ENCODE measurements at regions not wholly inside any gene's neighbourhood (a gene's known extent, or its start where the extent isn't known, plus 50 kb on each side); places are given as distances from the start of the nearest gene placed in this dataset.

DNA sequence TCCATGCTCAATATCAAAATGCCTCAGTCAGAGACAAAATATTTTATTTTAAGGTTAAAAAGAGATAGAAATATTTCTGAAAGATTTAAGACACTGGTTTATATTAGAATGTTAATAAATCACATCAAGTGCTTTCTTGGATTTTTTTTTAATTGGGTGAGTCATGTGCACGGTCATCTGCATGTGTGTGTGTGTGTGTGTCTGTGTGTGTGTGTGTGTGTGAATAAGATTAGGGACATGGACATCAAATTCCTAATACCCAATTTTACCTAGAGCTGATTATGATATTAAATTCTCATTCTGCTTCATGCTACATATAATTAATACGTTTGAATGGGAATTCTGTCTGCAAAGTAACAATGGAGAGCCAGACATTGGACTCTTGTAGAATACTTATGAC, 122.9 kb downstream of the BASP1 start:
- CTCF ChIA-PET: no interaction called here
- no peaks in the 10 kb centered on the region for H3K27me3 ChIP-seq (ENCODE audit: control insufficient read depth, insufficient read depth, low read length)
- DNase-seq (ENCODE audit: low read depth, low spot score) (no peak), ATAC-seq (no peak)
- POLR2A ChIA-PET: no interaction called here
- no peaks in the 10 kb centered on the region for H3K36me3 ChIP-seq (ENCODE audit: control insufficient read depth, insufficient read depth, low read length)
- no TSS peak for BruUV-seq (replicated peaks)
- intact Hi-C loops (cut with micrococcal nuclease; ENCODE audit: unreplicated experiment): no loop called here
- in situ Hi-C loops (cut with HindIII; ENCODE audit: low pct_unique_long_range_greater_than_20kb, low sequenced_read_pairs): no loop called here
- TF ChIP-seq, protein P1, sequence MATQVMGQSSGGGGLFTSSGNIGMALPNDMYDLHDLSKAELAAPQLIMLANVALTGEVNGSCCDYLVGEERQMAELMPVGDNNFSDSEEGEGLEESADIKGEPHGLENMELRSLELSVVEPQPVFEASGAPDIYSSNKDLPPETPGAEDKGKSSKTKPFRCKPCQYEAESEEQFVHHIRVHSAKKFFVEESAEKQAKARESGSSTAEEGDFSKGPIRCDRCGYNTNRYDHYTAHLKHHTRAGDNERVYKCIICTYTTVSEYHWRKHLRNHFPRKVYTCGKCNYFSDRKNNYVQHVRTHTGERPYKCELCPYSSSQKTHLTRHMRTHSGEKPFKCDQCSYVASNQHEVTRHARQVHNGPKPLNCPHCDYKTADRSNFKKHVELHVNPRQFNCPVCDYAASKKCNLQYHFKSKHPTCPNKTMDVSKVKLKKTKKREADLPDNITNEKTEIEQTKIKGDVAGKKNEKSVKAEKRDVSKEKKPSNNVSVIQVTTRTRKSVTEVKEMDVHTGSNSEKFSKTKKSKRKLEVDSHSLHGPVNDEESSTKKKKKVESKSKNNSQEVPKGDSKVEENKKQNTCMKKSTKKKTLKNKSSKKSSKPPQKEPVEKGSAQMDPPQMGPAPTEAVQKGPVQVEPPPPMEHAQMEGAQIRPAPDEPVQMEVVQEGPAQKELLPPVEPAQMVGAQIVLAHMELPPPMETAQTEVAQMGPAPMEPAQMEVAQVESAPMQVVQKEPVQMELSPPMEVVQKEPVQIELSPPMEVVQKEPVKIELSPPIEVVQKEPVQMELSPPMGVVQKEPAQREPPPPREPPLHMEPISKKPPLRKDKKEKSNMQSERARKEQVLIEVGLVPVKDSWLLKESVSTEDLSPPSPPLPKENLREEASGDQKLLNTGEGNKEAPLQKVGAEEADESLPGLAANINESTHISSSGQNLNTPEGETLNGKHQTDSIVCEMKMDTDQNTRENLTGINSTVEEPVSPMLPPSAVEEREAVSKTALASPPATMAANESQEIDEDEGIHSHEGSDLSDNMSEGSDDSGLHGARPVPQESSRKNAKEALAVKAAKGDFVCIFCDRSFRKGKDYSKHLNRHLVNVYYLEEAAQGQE (IDR thresholded peaks at IDR 0.05; ENCODE audit: insufficient read depth in 1 of 2, low read depth in 2 of 2, low read length in 1 of 2): no peak
- TF ChIP-seq, protein P2, sequence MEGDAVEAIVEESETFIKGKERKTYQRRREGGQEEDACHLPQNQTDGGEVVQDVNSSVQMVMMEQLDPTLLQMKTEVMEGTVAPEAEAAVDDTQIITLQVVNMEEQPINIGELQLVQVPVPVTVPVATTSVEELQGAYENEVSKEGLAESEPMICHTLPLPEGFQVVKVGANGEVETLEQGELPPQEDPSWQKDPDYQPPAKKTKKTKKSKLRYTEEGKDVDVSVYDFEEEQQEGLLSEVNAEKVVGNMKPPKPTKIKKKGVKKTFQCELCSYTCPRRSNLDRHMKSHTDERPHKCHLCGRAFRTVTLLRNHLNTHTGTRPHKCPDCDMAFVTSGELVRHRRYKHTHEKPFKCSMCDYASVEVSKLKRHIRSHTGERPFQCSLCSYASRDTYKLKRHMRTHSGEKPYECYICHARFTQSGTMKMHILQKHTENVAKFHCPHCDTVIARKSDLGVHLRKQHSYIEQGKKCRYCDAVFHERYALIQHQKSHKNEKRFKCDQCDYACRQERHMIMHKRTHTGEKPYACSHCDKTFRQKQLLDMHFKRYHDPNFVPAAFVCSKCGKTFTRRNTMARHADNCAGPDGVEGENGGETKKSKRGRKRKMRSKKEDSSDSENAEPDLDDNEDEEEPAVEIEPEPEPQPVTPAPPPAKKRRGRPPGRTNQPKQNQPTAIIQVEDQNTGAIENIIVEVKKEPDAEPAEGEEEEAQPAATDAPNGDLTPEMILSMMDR (IDR thresholded peaks at IDR 0.05): no peak
- TF ChIP-seq TCF7L2 (IDR thresholded peaks at IDR 0.05; ENCODE audit: low read depth, low read length): no peak
- no peak for TF ChIP-seq SIN3A (IDR thresholded peaks at IDR 0.05; ENCODE audit: borderline replicate concordance, insufficient read depth, low read depth, low read length)
- TF ChIP-seq POLR2AphosphoS5 (IDR thresholded peaks at IDR 0.05; ENCODE audit: low read depth, low read length): no peak
- no peak overlapping the region for H3K4me3 ChIP-seq (ENCODE audit: low read depth in 2 of 2, low read length in 2 of 2)
- no peaks in the 10 kb centered on the region for H3K9me3 ChIP-seq (ENCODE audit: control insufficient read depth, insufficient read depth, low read depth, low read length)
- no peak overlapping the region for H3K27ac ChIP-seq (ENCODE audit: low read length)
- H3K4me1 ChIP-seq (ENCODE audit: control insufficient read depth, insufficient read depth, low read length): peaks cover 10% of the 10 kb centered on the region; the same call in 1 of the 2 replicates

DNA sequence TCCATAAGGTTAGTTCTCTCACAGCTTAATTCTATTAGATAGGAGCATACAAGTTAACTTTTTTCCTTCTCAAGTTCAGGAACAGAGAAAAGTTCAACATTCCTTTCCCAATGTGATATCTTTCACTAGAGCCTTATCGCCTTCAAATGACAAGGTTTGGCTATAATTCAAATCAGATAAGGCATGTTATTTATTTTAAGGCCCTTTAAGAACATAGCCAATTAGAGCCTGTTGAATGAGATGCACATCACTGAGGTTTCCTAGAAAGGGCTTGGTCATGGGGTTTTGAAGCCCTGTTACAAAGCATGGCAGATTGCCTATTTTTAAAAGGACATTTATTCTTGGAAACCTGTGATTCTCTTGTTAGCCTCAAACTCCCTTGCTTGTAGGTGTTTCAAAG, 123.4 kb downstream of the BASP1 start:
- ChIA-PET POLR2A (no interaction called here), CTCF (no interaction called here)
- DNase-seq (ENCODE audit: low read depth, low spot score): no peak
- ATAC-seq: no peak
- H3K9me3 ChIP-seq (ENCODE audit: control insufficient read depth, insufficient read depth, low read depth, low read length): no peaks in the 10 kb centered on the region
- intact Hi-C loops (cut with micrococcal nuclease; ENCODE audit: unreplicated experiment): no loop called here
- BruUV-seq (replicated peaks): no TSS peak
- H3K4me1 ChIP-seq (ENCODE audit: control insufficient read depth, insufficient read depth, low read length): peaks cover 10% of the 10 kb centered on the region; the same call in 1 of the 2 replicates
- no peaks in the 10 kb centered on the region for H3K36me3 ChIP-seq (ENCODE audit: control insufficient read depth, insufficient read depth, low read length)
- H3K27me3 ChIP-seq (ENCODE audit: control insufficient read depth, insufficient read depth, low read length): no peaks in the 10 kb centered on the region
- TF ChIP-seq SIN3A (IDR thresholded peaks at IDR 0.05; ENCODE audit: borderline replicate concordance, insufficient read depth, low read depth, low read length) (no peak), POLR2AphosphoS5 (IDR thresholded peaks at IDR 0.05; ENCODE audit: low read depth, low read length) (no peak), TCF7L2 (IDR thresholded peaks at IDR 0.05; ENCODE audit: low read depth, low read length) (no peak)
- TF ChIP-seq, protein P2 (IDR thresholded peaks at IDR 0.05): no peak
- TF ChIP-seq, protein P1 (IDR thresholded peaks at IDR 0.05; ENCODE audit: insufficient read depth in 1 of 2, low read depth in 2 of 2, low read length in 1 of 2): no peak
- no peak overlapping the region for H3K4me3 ChIP-seq (ENCODE audit: low read depth in 2 of 2, low read length in 2 of 2)
- in situ Hi-C loops (cut with HindIII; ENCODE audit: low pct_unique_long_range_greater_than_20kb, low sequenced_read_pairs): no loop called here
- no peak overlapping the region for H3K27ac ChIP-seq (ENCODE audit: low read length)

Data from Panc1 (cell line).